LNCaP clone FGC (cell line): ENCODE measurements at regions not wholly inside any gene's neighbourhood (a gene's known extent, or its start where the extent isn't known, plus 50 kb on each side); places are given as distances from the start of the nearest gene placed in this dataset.

Source experiments
- DNase-seq: peaks from one replicate; pipeline ENCODE4 v3.0.0-alpha.2; 2011; ENCODE audit warnings: low read depth
- H3K4me3 ChIP-seq: 2 replicates; pipeline ENCODE4 v1.5.1; 2011; ENCODE audit warnings: mild to moderate bottlenecking, low read depth, low read length, control low read depth
- TF ChIP-seq, protein P1 (sequence below): IDR thresholded peaks from 2 replicates; pipeline ENCODE4 v1.5.1; 2012; ENCODE audit warnings: mild to moderate bottlenecking; ENCODE audit not compliant: control insufficient read depth, insufficient read depth; ENCODE audit errors: extremely low read depth

DNA sequence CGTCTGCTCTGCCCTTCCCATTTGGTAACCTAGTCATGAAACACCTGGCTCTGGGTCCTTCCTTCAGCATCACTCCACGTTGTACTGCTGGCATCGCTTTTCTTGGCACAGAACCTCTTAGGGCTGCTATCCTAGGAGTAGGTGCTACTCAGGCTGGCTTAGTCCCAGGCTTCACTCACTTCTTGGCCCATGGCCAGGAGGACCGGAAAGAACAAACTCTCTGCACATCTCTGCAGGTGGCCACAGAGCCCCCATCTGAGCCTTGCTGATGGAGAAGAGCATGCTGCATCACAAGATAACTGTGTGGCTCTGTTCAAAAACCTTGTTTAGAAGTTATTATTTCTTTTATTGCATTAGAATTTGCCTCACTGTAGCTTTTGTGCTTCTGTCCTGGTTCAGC is 447.2 kb upstream of the TNP1 start:
- no peak for DNase-seq
- TF ChIP-seq, protein P1, sequence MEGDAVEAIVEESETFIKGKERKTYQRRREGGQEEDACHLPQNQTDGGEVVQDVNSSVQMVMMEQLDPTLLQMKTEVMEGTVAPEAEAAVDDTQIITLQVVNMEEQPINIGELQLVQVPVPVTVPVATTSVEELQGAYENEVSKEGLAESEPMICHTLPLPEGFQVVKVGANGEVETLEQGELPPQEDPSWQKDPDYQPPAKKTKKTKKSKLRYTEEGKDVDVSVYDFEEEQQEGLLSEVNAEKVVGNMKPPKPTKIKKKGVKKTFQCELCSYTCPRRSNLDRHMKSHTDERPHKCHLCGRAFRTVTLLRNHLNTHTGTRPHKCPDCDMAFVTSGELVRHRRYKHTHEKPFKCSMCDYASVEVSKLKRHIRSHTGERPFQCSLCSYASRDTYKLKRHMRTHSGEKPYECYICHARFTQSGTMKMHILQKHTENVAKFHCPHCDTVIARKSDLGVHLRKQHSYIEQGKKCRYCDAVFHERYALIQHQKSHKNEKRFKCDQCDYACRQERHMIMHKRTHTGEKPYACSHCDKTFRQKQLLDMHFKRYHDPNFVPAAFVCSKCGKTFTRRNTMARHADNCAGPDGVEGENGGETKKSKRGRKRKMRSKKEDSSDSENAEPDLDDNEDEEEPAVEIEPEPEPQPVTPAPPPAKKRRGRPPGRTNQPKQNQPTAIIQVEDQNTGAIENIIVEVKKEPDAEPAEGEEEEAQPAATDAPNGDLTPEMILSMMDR, result no peak
- H3K4me3 ChIP-seq, result no peak overlapping the region

- H3K4me3 ChIP-seq, result no peak overlapping the region
- TF ChIP-seq, protein P1, result no peak
- DNase-seq, result no peak
These were observed 446.0 kb upstream of the TNP1 start for GRCh38 chr2:217305882-217306281.

DNA sequence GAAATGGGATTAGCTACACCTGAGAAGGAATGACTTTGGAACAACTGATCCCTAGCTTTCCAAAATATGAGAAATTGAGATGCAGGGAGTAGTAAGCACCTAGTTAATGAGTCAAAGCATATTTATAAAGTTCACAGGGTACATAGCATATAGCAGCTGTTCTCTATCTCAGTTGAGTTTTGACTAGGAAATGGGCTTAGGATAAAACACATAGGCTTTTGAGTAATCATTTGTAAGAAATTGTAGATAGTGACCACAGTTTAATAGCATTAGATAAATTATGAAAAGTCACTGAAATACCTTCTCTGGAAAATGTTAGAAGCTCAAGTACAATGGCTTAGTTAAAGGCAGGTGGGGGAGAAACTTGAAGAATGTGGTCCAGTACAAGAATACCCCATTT is 444.7 kb upstream of the TNP1 start:
- TF ChIP-seq, protein P1, result no peak
- DNase-seq, result no peak
- H3K4me3 ChIP-seq, result no peak overlapping the region

- DNase-seq, result no peak
- TF ChIP-seq, protein P1, result no peak
- no peak overlapping the region for H3K4me3 ChIP-seq
These were observed 443.0 kb upstream of the TNP1 start for GRCh38 chr2:217302856-217303255.

GRCh38 chr2:217301142-217301925 is 441.5 kb upstream of the TNP1 start:
- no peak for DNase-seq
- no peak overlapping the region for H3K4me3 ChIP-seq
- TF ChIP-seq, protein P1, result no peak

- TF ChIP-seq, protein P1, result no peak
- H3K4me3 ChIP-seq, result no peak overlapping the region
- DNase-seq, result no peak
These were observed 439.7 kb upstream of the TNP1 start for GRCh38 chr2:217299590-217299989.

DNA sequence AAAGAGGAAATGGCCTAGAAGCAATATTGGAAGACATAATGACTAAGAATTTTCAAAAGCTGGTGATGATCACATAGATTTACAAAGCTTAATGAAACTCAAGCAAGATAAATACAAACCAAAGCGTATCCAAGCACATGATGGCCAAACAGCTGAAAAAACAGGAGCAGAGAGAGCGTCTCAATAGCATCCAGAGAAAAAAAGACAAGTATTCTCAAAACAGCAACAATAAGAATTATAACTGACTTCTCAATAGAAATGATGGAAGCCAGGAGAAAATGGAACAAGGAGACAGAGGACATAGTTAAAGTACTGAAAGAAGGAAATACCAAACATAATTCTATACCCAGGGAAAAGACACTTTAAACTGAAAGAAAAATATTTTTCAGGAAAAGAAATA is 437.2 kb upstream of the TNP1 start:
- DNase-seq, result no peak
- TF ChIP-seq, protein P1, result no peak
- H3K4me3 ChIP-seq, result no peak overlapping the region
